Suprapubic skin (tissue), 4 donors: ENCODE measurements at regions not wholly inside any gene's neighbourhood (a gene's known extent, or its start where the extent isn't known, plus 50 kb on each side); places are given as distances from the start of the nearest gene placed in this dataset.

ENCODE experiments used
- DNase-seq, 2 donors: peaks; one replicate each; pipeline ENCODE4 v3.0.0-alpha.2; 2019; ENCODE audit warnings: low spot score in 2 of 2
- H3K27ac ChIP-seq: fragments of 200-600 bp; sonication (generic); one replicate; pipeline ENCODE4 v1.5.1; 2019
- H3K27me3 ChIP-seq: fragments of 200-600 bp; sonication (generic); one replicate; pipeline ENCODE4 v1.5.1; 2019
- H3K36me3 ChIP-seq: fragments of 200-600 bp; sonication (generic); one replicate; pipeline ENCODE4 v1.5.1; 2019
- H3K4me1 ChIP-seq: fragments of 200-600 bp; sonication (generic); one replicate; pipeline ENCODE4 v1.5.1; 2019
- H3K4me3 ChIP-seq: fragments of 200-600 bp; sonication (generic); one replicate; pipeline ENCODE4 v1.5.1; 2019; ENCODE audit warnings: mild to moderate bottlenecking
- H3K9me3 ChIP-seq: fragments of 200-600 bp; sonication (generic); one replicate; pipeline ENCODE4 v1.5.1; 2019
- CTCF ChIP-seq, 2 donors: fragments of 200-600 bp in 1 of 2; fragments of 450-650 bp in 1 of 2; sonication (generic) in 1 of 2; IDR thresholded peaks; one replicate each; pipeline ENCODE4 v1.5.1; 2016 to 2019; ENCODE audit warnings: antibody characterized with exemption in 2 of 2, mild to moderate bottlenecking in 1 of 2, moderate library complexity in 1 of 2
- EP300 ChIP-seq: sonication (generic); formaldehyde crosslinking; IDR thresholded peaks from one replicate; pipeline ENCODE4 v1.6.1; 2017; ENCODE audit warnings: antibody characterized with exemption
- POLR2A ChIP-seq, 2 donors: fragments of 450-650 bp; IDR thresholded peaks; one replicate each; pipeline ENCODE4 v1.6.1; 2017; ENCODE audit warnings: antibody characterized with exemption in 2 of 2, mild to moderate bottlenecking in 2 of 2, moderate library complexity in 2 of 2
- POLR2AphosphoS5 ChIP-seq, 3 donors: sonication (generic); formaldehyde crosslinking; IDR thresholded peaks; one replicate each; pipeline ENCODE4 v1.6.1; 2017; ENCODE audit warnings: antibody characterized with exemption in 3 of 3
- WGBS: methylation state at CpG from one replicate; pipeline ENCODE4 v1.1.5; 2018; 5-methylcytosine and 5-hydroxymethylcytosine counted together

GRCh38 chr4:74661427-74662201 is 132.7 kb downstream of the BTC start:
- Histone ChIP-seq H3K36me3 (no peaks in the 10 kb centered on the region), H3K4me1 (peaks cover 6% of the 10 kb centered on the region), H3K27me3 (no peaks in the 10 kb centered on the region), H3K9me3 (no peaks in the 10 kb centered on the region), H3K4me3 (no peak overlapping the region), H3K27ac (no peak overlapping the region)
- TF ChIP-seq EP300 (no peak), POLR2AphosphoS5 (IDR thresholded peaks at IDR 0.05) (no peak), CTCF (IDR thresholded peaks at IDR 0.05) (no peak), POLR2A (IDR thresholded peaks at IDR 0.05) (no peak)
- no peak for DNase-seq
- WGBS = 82% methylated on average over 2 of the region's 2 CpGs

- Histone ChIP-seq H3K4me1 (peaks cover 6% of the 10 kb centered on the region), H3K27me3 (no peaks in the 10 kb centered on the region), H3K4me3 (no peak overlapping the region), H3K9me3 (no peaks in the 10 kb centered on the region), H3K36me3 (no peaks in the 10 kb centered on the region), H3K27ac (no peak overlapping the region)
- TF ChIP-seq EP300 = no peak
- TF ChIP-seq POLR2AphosphoS5 (IDR thresholded peaks at IDR 0.05) = no peak
- no peak for TF ChIP-seq CTCF (IDR thresholded peaks at IDR 0.05)
- no peak for TF ChIP-seq POLR2A (IDR thresholded peaks at IDR 0.05)
- DNase-seq = no peak
Measured at GRCh38 chr4:74663631-74664030, 130.7 kb downstream of the BTC start.

- H3K9me3 ChIP-seq = no peaks in the 10 kb centered on the region
- TF ChIP-seq POLR2AphosphoS5 (IDR thresholded peaks at IDR 0.05) (no peak), CTCF (IDR thresholded peaks at IDR 0.05) (no peak), EP300 (no peak), POLR2A (IDR thresholded peaks at IDR 0.05) (no peak)
- H3K4me3 ChIP-seq = no peak overlapping the region
- H3K4me1 ChIP-seq = no peaks in the 10 kb centered on the region
- H3K36me3 ChIP-seq = no peaks in the 10 kb centered on the region
- DNase-seq = no peak
- 58% methylated on average over 4 of the region's 4 CpGs for WGBS
- H3K27me3 ChIP-seq = no peaks in the 10 kb centered on the region
- no peak overlapping the region for H3K27ac ChIP-seq
Measured at GRCh38 chr4:74665346-74665745, 129.0 kb downstream of the BTC start.

- Histone ChIP-seq H3K27me3 (no peaks in the 10 kb centered on the region), H3K9me3 (no peaks in the 10 kb centered on the region), H3K27ac (no peak overlapping the region), H3K36me3 (no peaks in the 10 kb centered on the region), H3K4me3 (no peak overlapping the region), H3K4me1 (no peaks in the 10 kb centered on the region)
- TF ChIP-seq EP300 (no peak), CTCF (IDR thresholded peaks at IDR 0.05) (no peak), POLR2A (IDR thresholded peaks at IDR 0.05) (no peak), POLR2AphosphoS5 (IDR thresholded peaks at IDR 0.05) (no peak)
- no peak for DNase-seq
- 86% methylated on average over 3 of the region's 3 CpGs for WGBS
Measured at GRCh38 chr4:74665876-74666275, 128.4 kb downstream of the BTC start.

- Histone ChIP-seq H3K27ac (no peak overlapping the region), H3K4me3 (no peak overlapping the region), H3K4me1 (no peaks in the 10 kb centered on the region), H3K36me3 (no peaks in the 10 kb centered on the region), H3K9me3 (no peaks in the 10 kb centered on the region), H3K27me3 (no peaks in the 10 kb centered on the region)
- no peak for DNase-seq
- no peak for TF ChIP-seq POLR2AphosphoS5 (IDR thresholded peaks at IDR 0.05)
- no peak for TF ChIP-seq CTCF (IDR thresholded peaks at IDR 0.05)
- TF ChIP-seq EP300 = no peak
- no peak for TF ChIP-seq POLR2A (IDR thresholded peaks at IDR 0.05)
Measured at GRCh38 chr4:74667438-74667837, 126.9 kb downstream of the BTC start.
